ENCODE measurements at regions not wholly inside any gene's neighbourhood (a gene's known extent, or its start where the extent isn't known, plus 50 kb on each side); places are given as distances from the start of the nearest gene placed in this dataset.
A peak's percentile ranks its signal among the peaks of the same experiment; 100 is the strongest.

GRCh38 chrX:134101636-134102035, 116.2 kb upstream of the GPC3 start:
- no peak for DNase-seq
- H3K27ac ChIP-seq = no peak overlapping the region
- in situ Hi-C loops (cut with HindIII; ENCODE audit: low pct_ligation_motif_present, low sequenced_read_pairs) = no loop called here
- TF ChIP-seq, protein P1, sequence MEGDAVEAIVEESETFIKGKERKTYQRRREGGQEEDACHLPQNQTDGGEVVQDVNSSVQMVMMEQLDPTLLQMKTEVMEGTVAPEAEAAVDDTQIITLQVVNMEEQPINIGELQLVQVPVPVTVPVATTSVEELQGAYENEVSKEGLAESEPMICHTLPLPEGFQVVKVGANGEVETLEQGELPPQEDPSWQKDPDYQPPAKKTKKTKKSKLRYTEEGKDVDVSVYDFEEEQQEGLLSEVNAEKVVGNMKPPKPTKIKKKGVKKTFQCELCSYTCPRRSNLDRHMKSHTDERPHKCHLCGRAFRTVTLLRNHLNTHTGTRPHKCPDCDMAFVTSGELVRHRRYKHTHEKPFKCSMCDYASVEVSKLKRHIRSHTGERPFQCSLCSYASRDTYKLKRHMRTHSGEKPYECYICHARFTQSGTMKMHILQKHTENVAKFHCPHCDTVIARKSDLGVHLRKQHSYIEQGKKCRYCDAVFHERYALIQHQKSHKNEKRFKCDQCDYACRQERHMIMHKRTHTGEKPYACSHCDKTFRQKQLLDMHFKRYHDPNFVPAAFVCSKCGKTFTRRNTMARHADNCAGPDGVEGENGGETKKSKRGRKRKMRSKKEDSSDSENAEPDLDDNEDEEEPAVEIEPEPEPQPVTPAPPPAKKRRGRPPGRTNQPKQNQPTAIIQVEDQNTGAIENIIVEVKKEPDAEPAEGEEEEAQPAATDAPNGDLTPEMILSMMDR (IDR thresholded peaks at IDR 0.05; ENCODE audit: low read depth, low read length, missing control alignments) = no peak
- H3K4me3 ChIP-seq (ENCODE audit: low read depth, low read length) = no peak overlapping the region
- H3K36me3 ChIP-seq (replicated peaks) = no peaks in the 10 kb centered on the region
- H3K27me3 ChIP-seq (replicated peaks) = no peaks in the 10 kb centered on the region

DNA sequence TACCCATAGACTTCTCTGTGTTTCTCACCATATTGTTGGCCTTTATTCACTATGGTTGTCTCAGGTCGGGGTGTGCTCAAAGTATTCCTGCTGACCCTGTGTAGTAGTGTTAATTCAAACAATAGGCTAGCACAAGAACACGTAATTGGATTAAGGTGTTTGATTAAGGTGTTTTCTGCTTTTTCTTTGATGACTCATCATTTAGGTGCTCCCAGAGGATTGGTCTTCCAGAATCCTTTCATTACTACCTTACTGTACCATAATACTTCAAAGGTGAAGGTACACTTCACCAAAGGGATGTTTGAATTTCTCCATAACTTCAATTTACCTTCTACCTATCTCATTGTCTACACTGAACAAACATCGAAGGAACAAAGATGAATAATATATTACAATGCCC, 121.7 kb upstream of the CCDC160 start:
- no peaks in the 10 kb centered on the region for H3K27me3 ChIP-seq (replicated peaks)
- no peak overlapping the region for H3K27ac ChIP-seq
- H3K36me3 ChIP-seq (replicated peaks) = no peaks in the 10 kb centered on the region
- in situ Hi-C loops (cut with HindIII; ENCODE audit: low pct_ligation_motif_present, low sequenced_read_pairs) = no loop called here
- TF ChIP-seq, protein P1 (IDR thresholded peaks at IDR 0.05; ENCODE audit: low read depth, low read length, missing control alignments) = no peak
- no peak for DNase-seq
- H3K4me3 ChIP-seq (ENCODE audit: low read depth, low read length) = no peak overlapping the region

DNA sequence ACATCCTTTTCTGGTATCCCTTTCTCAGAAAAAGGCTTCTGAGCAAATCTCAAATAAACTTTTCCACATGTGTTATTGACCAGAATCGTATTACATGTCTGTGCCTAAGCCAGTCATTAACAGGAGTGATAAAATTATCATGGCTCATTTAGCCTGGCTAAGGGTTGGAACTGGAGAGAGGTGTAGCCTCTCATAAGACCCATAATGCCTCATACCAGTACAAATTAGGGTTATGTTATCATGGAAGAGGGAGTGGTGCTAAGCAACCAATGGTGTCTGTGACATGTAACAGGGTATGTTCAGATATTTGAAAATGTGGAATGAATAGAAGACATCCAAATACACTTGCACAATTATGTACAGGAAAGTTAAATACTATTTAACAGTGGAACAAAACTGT, 99.6 kb upstream of the CCDC160 start:
- H3K4me3 ChIP-seq (ENCODE audit: low read depth, low read length) = no peak overlapping the region
- DNase-seq = no peak
- TF ChIP-seq, protein P1 (IDR thresholded peaks at IDR 0.05; ENCODE audit: low read depth, low read length, missing control alignments) = no peak
- H3K27me3 ChIP-seq (replicated peaks) = no peaks in the 10 kb centered on the region
- no peaks in the 10 kb centered on the region for H3K36me3 ChIP-seq (replicated peaks)
- in situ Hi-C loops (cut with HindIII; ENCODE audit: low pct_ligation_motif_present, low sequenced_read_pairs) = no loop called here
- H3K27ac ChIP-seq = no peak overlapping the region

- no peaks in the 10 kb centered on the region for H3K36me3 ChIP-seq (replicated peaks)
- TF ChIP-seq, protein P1 (IDR thresholded peaks at IDR 0.05; ENCODE audit: low read depth, low read length, missing control alignments) = no peak
- in situ Hi-C loops (cut with HindIII; ENCODE audit: low pct_ligation_motif_present, low sequenced_read_pairs) = no loop called here
- H3K4me3 ChIP-seq (ENCODE audit: low read depth, low read length) = no peak overlapping the region
- H3K27ac ChIP-seq = no peak overlapping the region
- no peak for DNase-seq
- H3K27me3 ChIP-seq (replicated peaks) = no peaks in the 10 kb centered on the region
Observed at GRCh38 chrX:134139090-134139489, 97.9 kb upstream of the CCDC160 start.

- Histone ChIP-seq H3K4me3 (ENCODE audit: low read depth, low read length) (no peak overlapping the region), H3K27ac (no peak overlapping the region), H3K36me3 (replicated peaks) (no peaks in the 10 kb centered on the region), H3K27me3 (replicated peaks) (no peaks in the 10 kb centered on the region)
- TF ChIP-seq, protein P1 (IDR thresholded peaks at IDR 0.05; ENCODE audit: low read depth, low read length, missing control alignments) = peak; percentile 49
- in situ Hi-C loops (cut with HindIII; ENCODE audit: low pct_ligation_motif_present, low sequenced_read_pairs) = no loop called here
- DNase-seq = no peak
Observed at GRCh38 chrX:134144231-134144630, 92.8 kb upstream of the CCDC160 start.

DNA sequence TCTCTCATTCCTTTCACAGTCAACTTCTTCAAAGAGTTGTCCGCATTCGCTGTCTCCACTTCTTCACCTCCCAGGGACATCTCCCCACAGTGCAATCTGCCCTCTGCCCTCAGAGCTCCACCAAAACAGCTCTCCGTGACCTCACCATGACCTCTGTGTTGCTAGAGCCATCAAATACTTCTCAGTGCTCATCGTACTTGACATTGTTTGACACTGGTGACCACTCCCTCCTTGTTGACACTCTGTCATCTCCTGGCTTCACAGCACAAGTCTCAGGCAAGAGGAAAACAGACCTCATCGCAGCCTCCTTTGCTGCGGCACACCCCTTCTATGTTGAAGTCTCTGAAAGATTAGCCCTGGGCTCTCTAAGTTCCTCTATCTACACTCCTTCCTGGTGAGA, 90.5 kb upstream of the CCDC160 start:
- H3K27me3 ChIP-seq (replicated peaks) = no peaks in the 10 kb centered on the region
- TF ChIP-seq, protein P1 (IDR thresholded peaks at IDR 0.05; ENCODE audit: low read depth, low read length, missing control alignments) = no peak
- no peaks in the 10 kb centered on the region for H3K36me3 ChIP-seq (replicated peaks)
- DNase-seq = no peak
- H3K4me3 ChIP-seq (ENCODE audit: low read depth, low read length) = no peak overlapping the region
- H3K27ac ChIP-seq = no peak overlapping the region
- in situ Hi-C loops (cut with HindIII; ENCODE audit: low pct_ligation_motif_present, low sequenced_read_pairs) = no loop called here
